Gastroesophageal sphincter (tissue), 4 donors: ENCODE measurements at regions not wholly inside any gene's neighbourhood (a gene's known extent, or its start where the extent isn't known, plus 50 kb on each side); places are given as distances from the start of the nearest gene placed in this dataset.

Experiments used
- ATAC-seq: fragments of 150-250 bp; one replicate; pipeline ENCODE4 v1.9.1; 2016; ENCODE audit warnings: mild to moderate bottlenecking, moderate library complexity
- H3K27ac ChIP-seq, 4 donors: fragments of 200-600 bp; sonication (generic) in 3 of 4; 1 replicate in 3 of 4; 2 replicates in 1 of 4; pipeline ENCODE4 v1.5.1; 2016 to 2019
- H3K27me3 ChIP-seq: fragments of 200-600 bp; sonication (generic); one replicate; pipeline ENCODE4 v1.5.1; 2019
- H3K36me3 ChIP-seq, 2 donors: fragments of 200-600 bp; sonication (generic); one replicate each; pipeline ENCODE4 v1.5.1; 2019; ENCODE audit warnings: control low read depth in 1 of 2
- H3K4me1 ChIP-seq, 3 donors: fragments of 200-600 bp; sonication (generic); 1 replicate in 2 of 3; 2 replicates in 1 of 3; pipeline ENCODE4 v1.5.1; 2016 to 2019; ENCODE audit warnings: control low read depth in 2 of 3
- H3K4me3 ChIP-seq, 2 donors: fragments of 200-600 bp; sonication (generic); one replicate each; pipeline ENCODE4 v1.5.1; 2019; ENCODE audit warnings: mild to moderate bottlenecking in 1 of 2, moderate library complexity in 1 of 2
- H3K9me3 ChIP-seq, 3 donors: fragments of 200-600 bp; sonication (generic); one replicate each; pipeline ENCODE4 v1.5.1; 2017 to 2019; ENCODE audit warnings: control low read depth in 2 of 3
- CTCF ChIP-seq, 4 experiments: fragments of 200-600 bp in 2 of 4; fragments of 450-650 bp in 2 of 4; sonication (generic) in 1 of 4; IDR thresholded peaks; one replicate each; pipeline ENCODE4 v1.5.1; 2017 to 2019; ENCODE audit warnings: antibody characterized with exemption in 4 of 4, mild to moderate bottlenecking in 2 of 4, moderate library complexity in 2 of 4
- EP300 ChIP-seq: sonication (generic); formaldehyde crosslinking; IDR thresholded peaks from one replicate; pipeline ENCODE4 v1.6.1; 2017; ENCODE audit warnings: antibody characterized with exemption, mild to moderate bottlenecking
- POLR2A ChIP-seq, 2 donors: fragments of 450-650 bp; IDR thresholded peaks; one replicate each; pipeline ENCODE4 v1.6.1; 2017; ENCODE audit warnings: antibody characterized with exemption in 2 of 2, mild to moderate bottlenecking in 2 of 2, moderate library complexity in 1 of 2
- POLR2AphosphoS5 ChIP-seq: sonication (generic); formaldehyde crosslinking; IDR thresholded peaks from one replicate; pipeline ENCODE4 v1.6.1; 2017; ENCODE audit warnings: antibody characterized with exemption
- WGBS, 2 donors: methylation state at CpG; one replicate each; pipeline ENCODE4 v1.1.5; 2018; ENCODE audit warnings: low coverage in 1 of 2; 5-methylcytosine and 5-hydroxymethylcytosine counted together

GRCh38 chr4:14524276-14524675 lies 478.0 kb upstream of the CPEB2 start:
- Histone ChIP-seq H3K27me3 (no peaks in the 10 kb centered on the region), H3K27ac (no peak overlapping the region), H3K4me3 (no peak overlapping the region), H3K4me1 (no peaks in the 10 kb centered on the region), H3K36me3 (no peaks in the 10 kb centered on the region), H3K9me3 (no peaks in the 10 kb centered on the region)
- ATAC-seq: no peak
- 75 to 88% methylated on average over 1 of the region's 1 CpG for WGBS, 2 donors
- TF ChIP-seq EP300 (no peak), POLR2A (IDR thresholded peaks at IDR 0.05) (no peak), CTCF (IDR thresholded peaks at IDR 0.05) (no peak), POLR2AphosphoS5 (no peak)

GRCh38 chr4:14528918-14529317 lies 473.4 kb upstream of the CPEB2 start:
- Histone ChIP-seq H3K4me1 (no peaks in the 10 kb centered on the region), H3K36me3 (no peaks in the 10 kb centered on the region), H3K4me3 (no peak overlapping the region), H3K27ac (no peak overlapping the region), H3K27me3 (no peaks in the 10 kb centered on the region), H3K9me3 (no peaks in the 10 kb centered on the region)
- TF ChIP-seq EP300 (no peak), CTCF (IDR thresholded peaks at IDR 0.05) (no peak), POLR2AphosphoS5 (no peak), POLR2A (IDR thresholded peaks at IDR 0.05) (no peak)
- WGBS, 2 donors: 48 to 54% methylated on average over 2 of the region's 2 CpGs
- ATAC-seq: no peak

GRCh38 chr4:14529653-14530052 lies 472.6 kb upstream of the CPEB2 start:
- no peak for ATAC-seq
- no peaks in the 10 kb centered on the region for H3K36me3 ChIP-seq
- TF ChIP-seq CTCF (IDR thresholded peaks at IDR 0.05) (no peak), POLR2A (IDR thresholded peaks at IDR 0.05) (no peak), EP300 (no peak), POLR2AphosphoS5 (no peak)
- H3K9me3 ChIP-seq: no peaks in the 10 kb centered on the region
- H3K27ac ChIP-seq: no peak overlapping the region
- H3K4me3 ChIP-seq: no peak overlapping the region
- no peaks in the 10 kb centered on the region for H3K27me3 ChIP-seq
- H3K4me1 ChIP-seq: no peaks in the 10 kb centered on the region
- 55 to 68% methylated on average over 4 of the region's 4 CpGs for WGBS, 2 donors

- no peaks in the 10 kb centered on the region for H3K36me3 ChIP-seq
- H3K4me1 ChIP-seq: no peaks in the 10 kb centered on the region
- no peak for TF ChIP-seq CTCF (IDR thresholded peaks at IDR 0.05)
- H3K27ac ChIP-seq: no peak overlapping the region
- no peaks in the 10 kb centered on the region for H3K9me3 ChIP-seq
- no peak overlapping the region for H3K4me3 ChIP-seq
- no peaks in the 10 kb centered on the region for H3K27me3 ChIP-seq
- no peak for ATAC-seq
Observed at GRCh38 chr4:14532436-14532835, 469.8 kb upstream of the CPEB2 start.

- H3K27me3 ChIP-seq: no peaks in the 10 kb centered on the region
- ATAC-seq: no peak
- no peaks in the 10 kb centered on the region for H3K36me3 ChIP-seq
- H3K4me3 ChIP-seq: no peak overlapping the region
- WGBS, 2 donors: no CpG with 5 or more reads among the region's 2 CpGs
- no peaks in the 10 kb centered on the region for H3K9me3 ChIP-seq
- TF ChIP-seq POLR2A (IDR thresholded peaks at IDR 0.05) (no peak), POLR2AphosphoS5 (no peak), EP300 (no peak), CTCF (IDR thresholded peaks at IDR 0.05) (no peak)
- H3K27ac ChIP-seq: no peak overlapping the region
- H3K4me1 ChIP-seq: no peaks in the 10 kb centered on the region
Observed at GRCh38 chr4:14539246-14539645, 463.0 kb upstream of the CPEB2 start.
